Skin epidermis (tissue), 12 donors: ENCODE measurements at regions not wholly inside any gene's neighbourhood (a gene's known extent, or its start where the extent isn't known, plus 50 kb on each side); places are given as distances from the start of the nearest gene placed in this dataset.

Source experiments
- H3K27ac ChIP-seq, 21 experiments: fragments of 200-600 bp; sonication (generic) in 11 of 21; one replicate each; pipeline ENCODE4 v1.5.0; 2020; ENCODE audit warnings: mild to moderate bottlenecking in 3 of 21, inconsistent platforms in 2 of 21, moderate library complexity in 2 of 21
- H3K4me3 ChIP-seq, 7 experiments: fragments of 200-600 bp; sonication (generic) in 2 of 7; one replicate each; pipeline ENCODE4 v1.5.0; 2020; ENCODE audit warnings: inconsistent platforms in 2 of 7, mild to moderate bottlenecking in 2 of 7, moderate library complexity in 1 of 7

- H3K4me3 ChIP-seq: no peak overlapping the region
- H3K27ac ChIP-seq: no peak overlapping the region
Observed at GRCh38 chr2:190805126-190805525, 75.5 kb upstream of the GLS start.

GRCh38 chr2:190805843-190806242 lies 74.8 kb upstream of the GLS start:
- H3K27ac ChIP-seq: no peak overlapping the region

GRCh38 chr2:190807886-190808285 lies 72.7 kb upstream of the GLS start:
- Histone ChIP-seq H3K4me3 (no peak overlapping the region), H3K27ac (no peak overlapping the region)

More at GRCh38 chr2:190805843-190806242, 74.8 kb upstream of the GLS start:
- H3K4me3 ChIP-seq: no peak overlapping the region

GRCh38 chr2:190809139-190809764 lies 71.4 kb upstream of the GLS start:
- H3K27ac ChIP-seq: no peak overlapping the region
- H3K4me3 ChIP-seq: no peak overlapping the region

GRCh38 chr2:190809876-190810525 lies 70.6 kb upstream of the GLS start:
- no peak overlapping the region for H3K27ac ChIP-seq
- H3K4me3 ChIP-seq: no peak overlapping the region

- Histone ChIP-seq H3K4me3 (no peak overlapping the region), H3K27ac (no peak overlapping the region)
Observed at GRCh38 chr2:190810981-190811587, 69.5 kb upstream of the GLS start.

GRCh38 chr2:190811811-190812210 lies 68.8 kb upstream of the GLS start:
- Histone ChIP-seq H3K4me3 (no peak overlapping the region), H3K27ac (no peak overlapping the region)

- Histone ChIP-seq H3K27ac (no peak overlapping the region), H3K4me3 (no peak overlapping the region)
Observed at GRCh38 chr2:190812506-190813294, 67.9 kb upstream of the GLS start.

GRCh38 chr2:190815226-190815625 lies 65.4 kb upstream of the GLS start:
- H3K27ac ChIP-seq: no peak overlapping the region
- H3K4me3 ChIP-seq: no peak overlapping the region

GRCh38 chr2:190817082-190817481 lies 63.5 kb upstream of the GLS start:
- Histone ChIP-seq H3K4me3 (no peak overlapping the region), H3K27ac (no peak overlapping the region)

- H3K27ac ChIP-seq: peak overlapping the region in 3 of 21 experiments; percentile 3 to 31 (median 6)
- no peak overlapping the region for H3K4me3 ChIP-seq
Observed at GRCh38 chr2:190819840-190820301, 60.8 kb upstream of the GLS start.

- peak overlapping the region in 2 of 21 experiments; percentile 3 to 31 for H3K27ac ChIP-seq
- no peak overlapping the region for H3K4me3 ChIP-seq
Observed at GRCh38 chr2:190820416-190820815, 60.2 kb upstream of the GLS start.

- no peak overlapping the region for H3K27ac ChIP-seq
Observed at GRCh38 chr2:190822043-190822442, 58.6 kb upstream of the GLS start.

GRCh38 chr2:190827720-190828119 lies 52.9 kb upstream of the GLS start:
- Histone ChIP-seq H3K27ac (no peak overlapping the region), H3K4me3 (no peak overlapping the region)

More at GRCh38 chr2:190822043-190822442, 58.6 kb upstream of the GLS start:
- H3K4me3 ChIP-seq: no peak overlapping the region

GRCh38 chr2:190829642-190830041 lies 51.0 kb upstream of the GLS start:
- H3K27ac ChIP-seq: no peak overlapping the region
- no peak overlapping the region for H3K4me3 ChIP-seq
